ENCODE measurements at regions not wholly inside any gene's neighbourhood (a gene's known extent, or its start where the extent isn't known, plus 50 kb on each side); places are given as distances from the start of the nearest gene placed in this dataset.

DNA sequence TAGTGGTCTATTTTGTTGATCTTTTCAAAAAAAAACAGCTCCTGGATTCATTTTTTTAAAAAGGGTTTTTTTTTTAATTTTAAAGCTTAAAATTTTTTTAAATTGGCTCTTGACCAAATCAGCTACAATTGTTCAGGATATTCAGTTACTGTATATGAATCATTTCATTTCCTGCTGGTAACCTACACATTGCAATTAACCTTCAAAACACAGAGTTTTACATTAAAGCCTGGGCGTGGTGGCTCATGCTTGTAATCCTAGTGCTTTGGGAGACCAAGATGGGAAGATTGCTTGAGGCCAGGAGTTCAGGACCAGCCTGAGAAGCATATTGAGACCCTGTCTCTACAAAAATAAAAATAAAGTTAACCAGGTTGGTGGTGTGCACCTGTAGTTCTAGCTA is 163.4 kb downstream of the ALDH1A2 start (continued):
- TF ChIP-seq, protein P1, sequence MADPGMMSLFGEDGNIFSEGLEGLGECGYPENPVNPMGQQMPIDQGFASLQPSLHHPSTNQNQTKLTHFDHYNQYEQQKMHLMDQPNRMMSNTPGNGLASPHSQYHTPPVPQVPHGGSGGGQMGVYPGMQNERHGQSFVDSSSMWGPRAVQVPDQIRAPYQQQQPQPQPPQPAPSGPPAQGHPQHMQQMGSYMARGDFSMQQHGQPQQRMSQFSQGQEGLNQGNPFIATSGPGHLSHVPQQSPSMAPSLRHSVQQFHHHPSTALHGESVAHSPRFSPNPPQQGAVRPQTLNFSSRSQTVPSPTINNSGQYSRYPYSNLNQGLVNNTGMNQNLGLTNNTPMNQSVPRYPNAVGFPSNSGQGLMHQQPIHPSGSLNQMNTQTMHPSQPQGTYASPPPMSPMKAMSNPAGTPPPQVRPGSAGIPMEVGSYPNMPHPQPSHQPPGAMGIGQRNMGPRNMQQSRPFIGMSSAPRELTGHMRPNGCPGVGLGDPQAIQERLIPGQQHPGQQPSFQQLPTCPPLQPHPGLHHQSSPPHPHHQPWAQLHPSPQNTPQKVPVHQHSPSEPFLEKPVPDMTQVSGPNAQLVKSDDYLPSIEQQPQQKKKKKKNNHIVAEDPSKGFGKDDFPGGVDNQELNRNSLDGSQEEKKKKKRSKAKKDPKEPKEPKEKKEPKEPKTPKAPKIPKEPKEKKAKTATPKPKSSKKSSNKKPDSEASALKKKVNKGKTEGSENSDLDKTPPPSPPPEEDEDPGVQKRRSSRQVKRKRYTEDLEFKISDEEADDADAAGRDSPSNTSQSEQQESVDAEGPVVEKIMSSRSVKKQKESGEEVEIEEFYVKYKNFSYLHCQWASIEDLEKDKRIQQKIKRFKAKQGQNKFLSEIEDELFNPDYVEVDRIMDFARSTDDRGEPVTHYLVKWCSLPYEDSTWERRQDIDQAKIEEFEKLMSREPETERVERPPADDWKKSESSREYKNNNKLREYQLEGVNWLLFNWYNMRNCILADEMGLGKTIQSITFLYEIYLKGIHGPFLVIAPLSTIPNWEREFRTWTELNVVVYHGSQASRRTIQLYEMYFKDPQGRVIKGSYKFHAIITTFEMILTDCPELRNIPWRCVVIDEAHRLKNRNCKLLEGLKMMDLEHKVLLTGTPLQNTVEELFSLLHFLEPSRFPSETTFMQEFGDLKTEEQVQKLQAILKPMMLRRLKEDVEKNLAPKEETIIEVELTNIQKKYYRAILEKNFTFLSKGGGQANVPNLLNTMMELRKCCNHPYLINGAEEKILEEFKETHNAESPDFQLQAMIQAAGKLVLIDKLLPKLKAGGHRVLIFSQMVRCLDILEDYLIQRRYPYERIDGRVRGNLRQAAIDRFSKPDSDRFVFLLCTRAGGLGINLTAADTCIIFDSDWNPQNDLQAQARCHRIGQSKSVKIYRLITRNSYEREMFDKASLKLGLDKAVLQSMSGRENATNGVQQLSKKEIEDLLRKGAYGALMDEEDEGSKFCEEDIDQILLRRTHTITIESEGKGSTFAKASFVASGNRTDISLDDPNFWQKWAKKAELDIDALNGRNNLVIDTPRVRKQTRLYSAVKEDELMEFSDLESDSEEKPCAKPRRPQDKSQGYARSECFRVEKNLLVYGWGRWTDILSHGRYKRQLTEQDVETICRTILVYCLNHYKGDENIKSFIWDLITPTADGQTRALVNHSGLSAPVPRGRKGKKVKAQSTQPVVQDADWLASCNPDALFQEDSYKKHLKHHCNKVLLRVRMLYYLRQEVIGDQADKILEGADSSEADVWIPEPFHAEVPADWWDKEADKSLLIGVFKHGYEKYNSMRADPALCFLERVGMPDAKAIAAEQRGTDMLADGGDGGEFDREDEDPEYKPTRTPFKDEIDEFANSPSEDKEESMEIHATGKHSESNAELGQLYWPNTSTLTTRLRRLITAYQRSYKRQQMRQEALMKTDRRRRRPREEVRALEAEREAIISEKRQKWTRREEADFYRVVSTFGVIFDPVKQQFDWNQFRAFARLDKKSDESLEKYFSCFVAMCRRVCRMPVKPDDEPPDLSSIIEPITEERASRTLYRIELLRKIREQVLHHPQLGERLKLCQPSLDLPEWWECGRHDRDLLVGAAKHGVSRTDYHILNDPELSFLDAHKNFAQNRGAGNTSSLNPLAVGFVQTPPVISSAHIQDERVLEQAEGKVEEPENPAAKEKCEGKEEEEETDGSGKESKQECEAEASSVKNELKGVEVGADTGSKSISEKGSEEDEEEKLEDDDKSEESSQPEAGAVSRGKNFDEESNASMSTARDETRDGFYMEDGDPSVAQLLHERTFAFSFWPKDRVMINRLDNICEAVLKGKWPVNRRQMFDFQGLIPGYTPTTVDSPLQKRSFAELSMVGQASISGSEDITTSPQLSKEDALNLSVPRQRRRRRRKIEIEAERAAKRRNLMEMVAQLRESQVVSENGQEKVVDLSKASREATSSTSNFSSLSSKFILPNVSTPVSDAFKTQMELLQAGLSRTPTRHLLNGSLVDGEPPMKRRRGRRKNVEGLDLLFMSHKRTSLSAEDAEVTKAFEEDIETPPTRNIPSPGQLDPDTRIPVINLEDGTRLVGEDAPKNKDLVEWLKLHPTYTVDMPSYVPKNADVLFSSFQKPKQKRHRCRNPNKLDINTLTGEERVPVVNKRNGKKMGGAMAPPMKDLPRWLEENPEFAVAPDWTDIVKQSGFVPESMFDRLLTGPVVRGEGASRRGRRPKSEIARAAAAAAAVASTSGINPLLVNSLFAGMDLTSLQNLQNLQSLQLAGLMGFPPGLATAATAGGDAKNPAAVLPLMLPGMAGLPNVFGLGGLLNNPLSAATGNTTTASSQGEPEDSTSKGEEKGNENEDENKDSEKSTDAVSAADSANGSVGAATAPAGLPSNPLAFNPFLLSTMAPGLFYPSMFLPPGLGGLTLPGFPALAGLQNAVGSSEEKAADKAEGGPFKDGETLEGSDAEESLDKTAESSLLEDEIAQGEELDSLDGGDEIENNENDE (IDR thresholded peaks at IDR 0.05; ENCODE audit: insufficient replicate concordance, low read length) = no peak
- no peak for TF ChIP-seq GABPA (IDR thresholded peaks at IDR 0.05; ENCODE audit: borderline replicate concordance, insufficient read depth, low read length)
- no peak for TF ChIP-seq CEBPB (IDR thresholded peaks at IDR 0.05; ENCODE audit: low read depth, low read length)
- TF ChIP-seq, protein P2, sequence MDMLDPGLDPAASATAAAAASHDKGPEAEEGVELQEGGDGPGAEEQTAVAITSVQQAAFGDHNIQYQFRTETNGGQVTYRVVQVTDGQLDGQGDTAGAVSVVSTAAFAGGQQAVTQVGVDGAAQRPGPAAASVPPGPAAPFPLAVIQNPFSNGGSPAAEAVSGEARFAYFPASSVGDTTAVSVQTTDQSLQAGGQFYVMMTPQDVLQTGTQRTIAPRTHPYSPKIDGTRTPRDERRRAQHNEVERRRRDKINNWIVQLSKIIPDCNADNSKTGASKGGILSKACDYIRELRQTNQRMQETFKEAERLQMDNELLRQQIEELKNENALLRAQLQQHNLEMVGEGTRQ (IDR thresholded peaks at IDR 0.05; ENCODE audit: low read length) = no peak
- TF ChIP-seq NANOG (IDR thresholded peaks at IDR 0.05; ENCODE audit: insufficient read depth, low read depth, low read length, poor library complexity, severe bottlenecking) = no peak
- TF ChIP-seq, protein P3, sequence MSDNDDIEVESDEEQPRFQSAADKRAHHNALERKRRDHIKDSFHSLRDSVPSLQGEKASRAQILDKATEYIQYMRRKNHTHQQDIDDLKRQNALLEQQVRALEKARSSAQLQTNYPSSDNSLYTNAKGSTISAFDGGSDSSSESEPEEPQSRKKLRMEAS (IDR thresholded peaks at IDR 0.05) = no peak
- no peak for TF ChIP-seq RAD21 (IDR thresholded peaks at IDR 0.05 in 1 of 2, conservative IDR thresholded peaks at IDR 0.05 in 1 of 2; ENCODE audit: low read depth in 2 of 2, low read length in 2 of 2)
- no peak for TF ChIP-seq KDM4A (IDR thresholded peaks at IDR 0.05; ENCODE audit: low read depth, low read length, severe bottlenecking)

Measured in H1 (cell line).